Thyroid gland (tissue), 4 donors: ENCODE measurements at regions not wholly inside any gene's neighbourhood (a gene's known extent, or its start where the extent isn't known, plus 50 kb on each side); places are given as distances from the start of the nearest gene placed in this dataset.

Experiments used
- CTCF ChIP-seq, 6 experiments: fragments of 200-600 bp in 3 of 6; fragments of 450-650 bp in 3 of 6; sonication (generic) in 3 of 6; IDR thresholded peaks; one replicate each; pipeline ENCODE4 v1.5.1; 2016 to 2019; ENCODE audit warnings: antibody characterized with exemption in 6 of 6, mild to moderate bottlenecking in 2 of 6, inconsistent platforms in 1 of 6, moderate library complexity in 1 of 6
- POLR2A ChIP-seq, 2 donors: fragments of 450-650 bp; IDR thresholded peaks; one replicate each; pipeline ENCODE4 v1.6.1; 2017; ENCODE audit warnings: antibody characterized with exemption in 2 of 2, mild to moderate bottlenecking in 2 of 2, moderate library complexity in 1 of 2

- no peak for TF ChIP-seq CTCF (IDR thresholded peaks at IDR 0.05)
- no peak for TF ChIP-seq POLR2A (IDR thresholded peaks at IDR 0.05)
These were observed 397.1 kb upstream of the FAM241A start for GRCh38 chr4:111748157-111748556.
